ENCODE measurements at regions not wholly inside any gene's neighbourhood (a gene's known extent, or its start where the extent isn't known, plus 50 kb on each side); places are given as distances from the start of the nearest gene placed in this dataset.

DNA sequence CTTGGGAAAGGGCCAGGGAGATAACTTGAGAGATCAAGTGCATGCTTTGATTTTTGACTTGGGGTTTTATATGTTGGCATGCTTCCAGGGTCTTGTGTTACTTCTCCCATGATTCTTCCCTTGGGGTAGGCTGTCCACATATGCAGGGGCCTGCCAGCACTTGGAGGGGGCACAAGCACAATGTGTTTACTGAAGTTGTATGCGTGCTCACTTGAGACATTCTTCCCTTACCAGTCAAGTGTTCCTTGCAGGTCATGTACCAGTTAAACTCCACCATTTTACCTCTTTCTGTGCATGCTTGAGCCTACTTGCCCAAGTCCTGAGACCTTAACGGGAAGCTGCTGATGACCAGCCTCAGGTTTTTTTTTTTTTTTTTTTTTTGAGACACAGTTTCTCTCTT, 1880.5 kb downstream of the ARAP2 start:
- TF ChIP-seq, protein P1, sequence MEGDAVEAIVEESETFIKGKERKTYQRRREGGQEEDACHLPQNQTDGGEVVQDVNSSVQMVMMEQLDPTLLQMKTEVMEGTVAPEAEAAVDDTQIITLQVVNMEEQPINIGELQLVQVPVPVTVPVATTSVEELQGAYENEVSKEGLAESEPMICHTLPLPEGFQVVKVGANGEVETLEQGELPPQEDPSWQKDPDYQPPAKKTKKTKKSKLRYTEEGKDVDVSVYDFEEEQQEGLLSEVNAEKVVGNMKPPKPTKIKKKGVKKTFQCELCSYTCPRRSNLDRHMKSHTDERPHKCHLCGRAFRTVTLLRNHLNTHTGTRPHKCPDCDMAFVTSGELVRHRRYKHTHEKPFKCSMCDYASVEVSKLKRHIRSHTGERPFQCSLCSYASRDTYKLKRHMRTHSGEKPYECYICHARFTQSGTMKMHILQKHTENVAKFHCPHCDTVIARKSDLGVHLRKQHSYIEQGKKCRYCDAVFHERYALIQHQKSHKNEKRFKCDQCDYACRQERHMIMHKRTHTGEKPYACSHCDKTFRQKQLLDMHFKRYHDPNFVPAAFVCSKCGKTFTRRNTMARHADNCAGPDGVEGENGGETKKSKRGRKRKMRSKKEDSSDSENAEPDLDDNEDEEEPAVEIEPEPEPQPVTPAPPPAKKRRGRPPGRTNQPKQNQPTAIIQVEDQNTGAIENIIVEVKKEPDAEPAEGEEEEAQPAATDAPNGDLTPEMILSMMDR (IDR thresholded peaks at IDR 0.05), result no peak
- no peak for TF ChIP-seq POLR2AphosphoS5 (IDR thresholded peaks at IDR 0.05)
